HG03460 (cell line): ENCODE measurements at regions not wholly inside any gene's neighbourhood (a gene's known extent, or its start where the extent isn't known, plus 50 kb on each side); places are given as distances from the start of the nearest gene placed in this dataset.
A peak's percentile ranks its signal among the peaks of the same experiment; 100 is the strongest.
"Not testable (repeated sequence)": the region's sequence is repeated elsewhere in the genome, so short reads cannot be mapped to it uniquely, and the experiment has no call there.

Experiments used
- ATAC-seq: cut with Tn5 transposase; IDR thresholded peaks from one replicate; pipeline ENCODE4 v1.9.1; 2021; ENCODE audit not compliant: unreplicated experiment

- no peak for ATAC-seq
These were observed 52.1 kb downstream of the CARTPT start for GRCh38 chr5:71771191-71771590.

DNA sequence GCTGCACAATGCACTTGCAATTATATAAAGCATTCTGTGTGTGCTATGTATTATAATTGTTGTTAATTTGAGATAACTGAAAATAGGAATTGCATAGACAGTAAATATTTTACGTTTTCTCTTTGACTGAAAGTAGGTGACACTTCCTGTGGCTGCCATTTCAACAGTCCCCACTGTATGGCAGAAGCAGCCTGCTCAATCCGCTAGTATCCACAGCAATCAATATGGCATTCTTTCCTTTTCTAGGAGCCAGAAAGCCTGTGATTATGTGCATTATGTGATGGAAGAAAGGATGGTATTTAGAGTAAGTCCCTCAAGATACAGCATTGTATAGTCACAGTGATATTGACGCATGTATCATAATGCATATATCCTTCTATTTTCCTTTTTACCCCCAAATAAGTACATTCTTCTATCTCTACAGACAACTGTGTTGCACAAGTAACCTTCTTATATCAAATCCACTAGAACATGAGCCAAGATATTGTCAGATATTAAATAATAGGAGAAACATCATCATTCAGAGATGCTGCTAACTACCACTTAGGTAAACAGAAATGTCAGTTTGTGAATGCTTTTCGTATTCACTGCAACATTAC is 59.7 kb downstream of the CARTPT start:
- no peak for ATAC-seq

GRCh38 chr5:71780597-71780996 is 61.5 kb downstream of the CARTPT start:
- no peak for ATAC-seq

- ATAC-seq: peak; percentile 29
These were observed 63.3 kb downstream of the CARTPT start for GRCh38 chr5:71782393-71782770.

GRCh38 chr5:71782771-71783770 is 64.0 kb downstream of the CARTPT start:
- peak; percentile 98 for ATAC-seq

DNA sequence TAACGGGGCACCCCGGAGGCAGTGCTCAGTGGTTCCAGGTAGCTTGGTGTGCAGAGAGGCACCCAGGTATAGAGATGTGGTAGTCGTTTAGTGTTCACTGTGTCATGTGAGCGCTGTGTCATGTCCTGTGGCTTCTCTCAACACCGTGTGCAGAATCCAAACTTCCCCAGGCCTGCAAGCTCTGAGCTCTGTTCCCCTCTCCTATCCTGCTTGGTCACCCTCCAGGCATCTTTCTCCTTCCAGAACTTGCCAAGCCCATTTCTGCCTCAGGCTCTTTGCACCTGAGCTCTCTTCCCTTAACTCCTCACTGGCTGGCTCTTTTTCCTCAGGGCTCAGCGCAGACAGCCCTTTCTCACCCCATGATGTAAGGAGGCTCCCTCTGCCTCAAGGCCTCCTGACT is 64.8 kb downstream of the CARTPT start:
- ATAC-seq: no peak

GRCh38 chr5:71786337-71787055 is 67.4 kb downstream of the CARTPT start:
- ATAC-seq: no peak

DNA sequence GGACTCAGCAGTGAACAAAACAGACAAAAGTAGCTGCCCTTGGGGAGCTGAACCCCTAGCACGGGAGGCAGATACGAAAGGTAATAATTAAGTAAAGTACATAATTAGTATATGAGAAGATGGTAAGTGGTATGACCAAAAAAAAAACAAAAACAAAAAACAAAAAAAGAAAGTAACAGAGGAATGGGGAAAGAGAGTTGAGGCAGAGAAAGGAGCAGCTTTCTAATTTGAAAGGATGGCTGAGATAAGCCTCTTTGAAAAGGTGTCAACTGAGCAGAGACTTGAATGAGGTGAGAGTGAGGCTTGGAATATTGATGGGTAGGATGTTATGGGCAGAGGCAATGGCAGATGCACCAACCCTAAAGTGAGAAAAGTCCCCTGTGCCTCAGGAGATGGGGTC is 69.7 kb downstream of the CARTPT start:
- ATAC-seq: no peak

- no peak for ATAC-seq
These were observed 70.7 kb downstream of the CARTPT start for GRCh38 chr5:71789746-71790145.

DNA sequence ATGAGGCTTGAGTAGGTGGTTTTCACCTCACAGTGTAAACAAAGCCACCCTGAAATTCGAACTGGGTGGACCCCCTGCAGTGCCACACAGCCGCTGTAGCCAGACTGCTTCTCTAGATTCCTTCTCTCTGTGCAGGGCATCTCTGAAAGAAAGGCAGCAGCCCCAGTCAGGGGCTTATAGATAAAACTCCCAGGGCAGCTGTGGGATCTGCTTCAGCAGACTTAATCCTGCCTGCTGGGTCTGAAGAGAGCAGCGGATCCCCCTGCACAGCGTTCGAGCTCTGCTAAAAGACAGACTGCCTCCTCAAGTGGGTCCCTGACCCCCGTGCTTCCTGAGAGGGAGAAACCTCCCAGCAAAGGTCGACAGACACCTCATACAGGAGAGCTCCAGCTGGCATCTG is 71.4 kb downstream of the CARTPT start:
- ATAC-seq: no peak

DNA sequence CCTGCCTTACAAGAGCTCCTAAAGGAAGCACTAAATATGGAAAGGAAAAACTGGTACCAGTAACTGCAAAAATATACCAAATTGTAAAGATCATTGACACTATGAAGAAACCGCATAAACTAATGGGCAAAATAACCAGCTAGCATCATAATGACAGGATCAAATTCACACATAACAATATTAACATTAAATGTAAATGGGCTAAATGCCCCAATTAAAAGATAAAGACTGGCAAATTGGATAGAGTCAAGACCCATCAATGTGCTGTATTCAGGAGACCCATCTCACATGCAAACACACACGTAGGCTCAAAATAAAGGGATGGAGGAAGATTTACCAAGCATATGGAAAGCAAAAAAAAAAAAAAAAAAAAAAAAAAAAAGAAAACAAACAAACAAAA is 73.0 kb downstream of the CARTPT start:
- ATAC-seq: not testable (repeated sequence)

DNA sequence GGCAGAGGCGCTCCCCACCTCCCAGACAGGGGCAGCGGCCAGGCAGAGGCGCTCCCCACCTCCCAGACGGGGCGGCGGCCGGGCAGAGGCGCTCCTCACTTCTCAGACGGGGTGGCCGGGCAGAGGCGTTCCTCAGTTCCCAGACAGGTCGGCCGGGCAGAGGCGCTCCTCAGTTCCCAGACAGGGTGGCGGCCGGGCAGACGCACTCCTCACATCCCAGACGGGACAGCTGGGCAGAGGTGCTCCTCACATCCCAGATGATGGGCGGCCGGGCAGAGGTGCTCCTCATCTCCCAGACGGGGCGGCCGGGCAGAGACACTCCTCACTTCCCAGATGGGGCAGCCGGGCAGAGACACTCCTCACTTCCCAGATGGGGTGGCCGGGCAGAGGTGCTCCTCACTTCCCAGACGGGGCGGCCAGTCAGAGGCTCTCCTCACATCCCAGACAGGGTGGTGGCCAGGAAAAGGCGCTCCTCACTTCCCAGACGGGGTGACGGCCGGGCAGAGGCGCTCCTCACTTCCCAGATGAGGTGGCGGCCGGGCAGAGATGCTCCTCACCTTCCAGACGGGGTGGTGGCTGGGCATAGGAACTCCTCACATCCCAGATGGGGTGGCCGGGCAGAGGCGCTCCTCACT is 75.1 kb downstream of the CARTPT start:
- ATAC-seq: no peak

- no peak for ATAC-seq
These were observed 83.6 kb downstream of the CARTPT start for GRCh38 chr5:71802673-71803072.

DNA sequence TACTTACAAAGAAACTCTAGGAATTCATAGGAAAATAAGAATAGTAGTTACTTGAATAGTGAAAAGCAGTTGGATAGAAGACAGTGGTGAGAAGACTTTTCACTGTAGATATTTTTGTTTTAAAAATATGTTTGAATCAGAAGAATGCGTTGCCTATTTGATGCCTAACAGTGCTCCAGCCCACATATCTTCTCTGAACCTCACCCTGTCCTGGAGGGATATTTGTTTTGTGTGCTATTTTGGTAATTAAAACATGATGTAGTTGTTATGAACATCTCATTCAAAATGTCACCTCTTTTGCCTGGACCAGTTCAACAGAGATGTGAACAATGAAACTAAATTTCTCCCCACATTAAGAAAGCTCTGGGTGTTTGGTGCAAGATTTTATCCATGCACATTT is 87.6 kb downstream of the CARTPT start:
- ATAC-seq: no peak

DNA sequence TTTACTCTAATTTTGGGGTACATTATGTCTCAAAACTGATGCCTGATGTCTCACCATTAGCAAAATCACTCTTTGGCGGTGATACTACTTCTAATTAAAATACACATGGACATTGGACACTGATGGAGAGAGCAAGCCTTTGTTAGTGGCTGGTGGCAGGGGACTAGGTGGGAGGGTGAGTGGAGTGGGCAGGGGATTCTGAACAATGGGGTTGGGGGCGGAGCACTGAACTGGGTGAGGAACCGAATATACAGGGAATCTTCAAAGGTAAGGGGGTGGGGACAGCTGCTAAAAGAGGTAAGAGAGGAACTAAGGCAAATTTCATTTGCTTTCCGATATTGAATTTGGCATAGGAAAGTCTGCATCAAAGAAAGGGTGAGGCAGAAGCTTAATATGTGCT is 88.8 kb downstream of the CARTPT start:
- ATAC-seq: no peak

DNA sequence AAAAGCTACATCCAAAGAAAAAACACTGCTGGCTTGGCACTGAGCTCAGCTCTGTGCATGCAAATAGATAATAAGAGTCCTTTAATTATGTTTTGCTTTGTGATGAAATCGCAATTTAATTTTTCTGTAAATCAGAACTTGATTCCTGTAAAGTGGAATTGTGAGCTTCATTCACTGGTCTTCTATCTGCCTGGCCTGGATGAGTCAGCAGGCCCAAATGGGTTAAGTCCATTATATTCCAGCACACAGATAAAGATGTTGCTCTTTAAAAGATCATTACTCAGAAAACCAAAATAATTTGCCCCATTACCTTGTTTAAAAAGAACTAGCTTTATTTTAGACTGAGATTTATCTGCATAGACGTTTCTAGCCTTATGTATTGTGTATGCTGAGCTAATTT is 90.4 kb downstream of the CARTPT start:
- ATAC-seq: no peak

- ATAC-seq: no peak
These were observed 90.9 kb downstream of the CARTPT start for GRCh38 chr5:71810023-71810422.

GRCh38 chr5:71810471-71811195 is 91.6 kb downstream of the CARTPT start:
- ATAC-seq: no peak

GRCh38 chr5:71811779-71812178 is 92.7 kb downstream of the CARTPT start:
- ATAC-seq: no peak

DNA sequence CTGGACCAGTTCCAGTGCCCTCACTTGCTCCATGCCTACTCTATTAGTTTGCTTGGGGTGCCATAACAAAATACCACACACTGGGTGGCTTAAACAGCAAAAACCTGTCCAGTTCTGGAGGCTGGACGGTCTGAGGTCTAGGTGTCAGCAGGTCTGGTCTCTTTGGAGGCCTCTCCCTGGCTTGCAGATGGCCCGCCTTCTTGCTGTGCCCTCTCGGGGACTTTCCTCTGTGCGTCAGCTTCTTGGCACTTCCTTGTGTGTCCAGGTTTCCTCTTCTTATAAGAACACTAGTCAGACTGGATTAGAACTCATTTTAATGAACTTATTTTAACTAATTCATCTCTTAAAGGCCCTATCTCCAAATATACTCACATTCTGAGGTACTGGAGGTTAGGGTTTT is 97.2 kb downstream of the CARTPT start:
- no peak for ATAC-seq

GRCh38 chr5:71817891-71818290 is 98.8 kb downstream of the CARTPT start:
- ATAC-seq: no peak
